Cardiac septum (tissue), 1 donor: ENCODE measurements at regions not wholly inside any gene's neighbourhood (a gene's known extent, or its start where the extent isn't known, plus 50 kb on each side); places are given as distances from the start of the nearest gene placed in this dataset.

Experiments
- DNase-seq: peaks from one replicate; pipeline ENCODE4 v3.0.0-alpha.2; 2020; ENCODE audit warnings: low spot score
- intact Hi-C: fragments of 100-400 bp; cut with DNase I; formaldehyde crosslinking; loops from one replicate; pipeline ENCODE4 v1.14.0; 2022
- donor health status: DM: no; HTN: no; CAD: no.

GRCh38 chr3:174618368-174619080 is 240.6 kb upstream of the NAALADL2 start:
- DNase-seq: no peak
- intact Hi-C loops: loop anchor here (5.0 kb wide), 1 partner anchor 176 kb away; no protein-coding TSS in a partner anchor

- no peak for DNase-seq
- intact Hi-C loops: loop anchor here (5.0 kb wide), 1 partner anchor 177 kb away; no protein-coding TSS in a partner anchor
Measured at GRCh38 chr3:174619239-174619638, 239.9 kb upstream of the NAALADL2 start.

- DNase-seq: no peak
- intact Hi-C loops: no loop called here
Measured at GRCh38 chr3:174620138-174620537, 239.0 kb upstream of the NAALADL2 start.

- DNase-seq: no peak
- intact Hi-C loops: no loop called here
Measured at GRCh38 chr3:174620855-174621472, 238.2 kb upstream of the NAALADL2 start.

GRCh38 chr3:174633342-174633741 is 225.8 kb upstream of the NAALADL2 start:
- intact Hi-C loops: no loop called here
- DNase-seq: no peak

- intact Hi-C loops: no loop called here
- DNase-seq: no peak
Measured at GRCh38 chr3:174636451-174636850, 222.7 kb upstream of the NAALADL2 start.

GRCh38 chr3:174639406-174639805 is 219.7 kb upstream of the NAALADL2 start:
- intact Hi-C loops: no loop called here
- no peak for DNase-seq

- DNase-seq: no peak
- intact Hi-C loops: no loop called here
Measured at GRCh38 chr3:174639970-174640369, 219.2 kb upstream of the NAALADL2 start.

GRCh38 chr3:174640932-174641331 is 218.2 kb upstream of the NAALADL2 start:
- intact Hi-C loops: no loop called here
- DNase-seq: no peak

GRCh38 chr3:174644287-174644686 is 214.8 kb upstream of the NAALADL2 start:
- DNase-seq: no peak
- intact Hi-C loops: no loop called here

- no peak for DNase-seq
Measured at GRCh38 chr3:174651951-174652350, 207.2 kb upstream of the NAALADL2 start.

GRCh38 chr3:174659511-174659910 is 199.6 kb upstream of the NAALADL2 start:
- DNase-seq: no peak
- intact Hi-C loops: no loop called here

More at GRCh38 chr3:174651951-174652350, 207.2 kb upstream of the NAALADL2 start:
- intact Hi-C loops: no loop called here

- no peak for DNase-seq
- intact Hi-C loops: no loop called here
Measured at GRCh38 chr3:174662653-174663052, 196.5 kb upstream of the NAALADL2 start.

GRCh38 chr3:174667386-174667785 is 191.7 kb upstream of the NAALADL2 start:
- DNase-seq: no peak
- intact Hi-C loops: no loop called here

- intact Hi-C loops: no loop called here
- DNase-seq: no peak
Measured at GRCh38 chr3:174675406-174675805, 183.7 kb upstream of the NAALADL2 start.

- no peak for DNase-seq
- intact Hi-C loops: no loop called here
Measured at GRCh38 chr3:174681784-174682183, 177.3 kb upstream of the NAALADL2 start.

- intact Hi-C loops: no loop called here
- DNase-seq: no peak
Measured at GRCh38 chr3:174685796-174686195, 173.3 kb upstream of the NAALADL2 start.

- DNase-seq: no peak
- intact Hi-C loops: no loop called here
Measured at GRCh38 chr3:174697310-174697709, 161.8 kb upstream of the NAALADL2 start.

GRCh38 chr3:174700736-174701135 is 158.4 kb upstream of the NAALADL2 start:
- DNase-seq: no peak
- intact Hi-C loops: no loop called here

GRCh38 chr3:174710612-174711011 is 148.5 kb upstream of the NAALADL2 start:
- DNase-seq: no peak
- intact Hi-C loops: no loop called here

- DNase-seq: no peak
Measured at GRCh38 chr3:174715386-174715785, 143.7 kb upstream of the NAALADL2 start.

More at GRCh38 chr3:174715386-174715785, 143.7 kb upstream of the NAALADL2 start:
- intact Hi-C loops: no loop called here
